Tibial artery (tissue), 4 donors: ENCODE measurements at regions not wholly inside any gene's neighbourhood (a gene's known extent, or its start where the extent isn't known, plus 50 kb on each side); places are given as distances from the start of the nearest gene placed in this dataset.

Source experiments
- DNase-seq, 2 donors: peaks; one replicate each; pipeline ENCODE4 v3.0.0-alpha.2; 2019
- H3K27ac ChIP-seq, 2 donors: fragments of 200-600 bp; sonication (generic) in 1 of 2; 1 replicate in 1 of 2; 2 replicates in 1 of 2; pipeline ENCODE4 v1.5.1; 2018 to 2019; ENCODE audit warnings: mild to moderate bottlenecking in 1 of 2
- H3K27me3 ChIP-seq, 2 donors: fragments of 200-600 bp; sonication (generic) in 1 of 2; one replicate each; pipeline versions ENCODE4 v1.5.1 to v1.6.0; 2016 to 2019
- H3K36me3 ChIP-seq, 3 donors: fragments of 200-600 bp; sonication (generic) in 2 of 3; one replicate each; pipeline ENCODE4 v1.5.1; 2016 to 2019; ENCODE audit warnings: mild to moderate bottlenecking in 2 of 3
- H3K4me1 ChIP-seq, 4 donors: fragments of 200-600 bp; sonication (generic) in 2 of 4; 1 replicate in 3 of 4; 2 replicates in 1 of 4; pipeline ENCODE4 v1.5.1; 2016 to 2019
- H3K4me3 ChIP-seq, 2 donors: fragments of 200-600 bp; sonication (generic) in 1 of 2; 1 replicate in 1 of 2; 2 replicates in 1 of 2; pipeline ENCODE4 v1.5.1; 2018 to 2019; ENCODE audit warnings: mild to moderate bottlenecking in 2 of 2
- H3K9me3 ChIP-seq, 3 donors: fragments of 200-600 bp; sonication (generic) in 1 of 3; one replicate each; pipeline ENCODE4 v1.5.1; 2016 to 2019
- intact Hi-C: fragments of 100-400 bp; cut with DNase I; formaldehyde crosslinking; loops from one replicate; pipeline ENCODE4 v1.15.0; 2023; ENCODE audit warnings: low total_unique reads
- TF ChIP-seq, protein P1 (sequence below), 2 experiments: fragments of 200-600 bp in 1 of 2; fragments of 450-650 bp in 1 of 2; IDR thresholded peaks; one replicate each; pipeline ENCODE4 v1.5.1; 2017 to 2019; ENCODE audit warnings: antibody characterized with exemption in 2 of 2, mild to moderate bottlenecking in 1 of 2, moderate library complexity in 1 of 2

DNA sequence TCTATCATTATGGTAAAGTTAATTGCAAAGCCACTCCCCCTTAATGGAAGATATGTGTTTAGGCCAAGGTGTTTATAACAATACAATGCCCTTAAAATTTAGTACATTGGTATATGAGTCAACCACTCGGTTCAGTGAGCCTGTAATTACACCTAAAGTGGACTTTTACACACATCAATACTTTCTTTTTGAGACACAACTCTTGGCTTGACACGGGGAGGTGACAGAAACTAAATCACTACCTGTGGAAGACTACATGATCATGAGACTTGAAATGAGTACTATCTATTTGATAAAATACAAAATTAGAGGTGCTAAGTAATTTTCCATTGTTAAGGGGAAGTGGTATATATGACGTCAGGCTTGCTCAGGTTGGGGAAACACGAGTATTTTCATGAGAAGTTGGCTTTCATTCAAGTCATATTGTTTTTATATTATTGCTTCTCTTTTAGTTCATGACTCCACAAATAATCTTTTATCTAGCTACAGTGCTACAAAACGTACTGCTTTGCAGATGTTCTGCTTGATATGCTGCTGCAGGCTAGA, 918.3 kb downstream of the ARAP2 start:
- Histone ChIP-seq H3K9me3 (no peaks in the 10 kb centered on the region), H3K36me3 (no peaks in the 10 kb centered on the region), H3K27ac (no peak overlapping the region), H3K4me3 (no peak overlapping the region), H3K27me3 (no peaks in the 10 kb centered on the region), H3K4me1 (no peaks in the 10 kb centered on the region)
- TF ChIP-seq, protein P1, sequence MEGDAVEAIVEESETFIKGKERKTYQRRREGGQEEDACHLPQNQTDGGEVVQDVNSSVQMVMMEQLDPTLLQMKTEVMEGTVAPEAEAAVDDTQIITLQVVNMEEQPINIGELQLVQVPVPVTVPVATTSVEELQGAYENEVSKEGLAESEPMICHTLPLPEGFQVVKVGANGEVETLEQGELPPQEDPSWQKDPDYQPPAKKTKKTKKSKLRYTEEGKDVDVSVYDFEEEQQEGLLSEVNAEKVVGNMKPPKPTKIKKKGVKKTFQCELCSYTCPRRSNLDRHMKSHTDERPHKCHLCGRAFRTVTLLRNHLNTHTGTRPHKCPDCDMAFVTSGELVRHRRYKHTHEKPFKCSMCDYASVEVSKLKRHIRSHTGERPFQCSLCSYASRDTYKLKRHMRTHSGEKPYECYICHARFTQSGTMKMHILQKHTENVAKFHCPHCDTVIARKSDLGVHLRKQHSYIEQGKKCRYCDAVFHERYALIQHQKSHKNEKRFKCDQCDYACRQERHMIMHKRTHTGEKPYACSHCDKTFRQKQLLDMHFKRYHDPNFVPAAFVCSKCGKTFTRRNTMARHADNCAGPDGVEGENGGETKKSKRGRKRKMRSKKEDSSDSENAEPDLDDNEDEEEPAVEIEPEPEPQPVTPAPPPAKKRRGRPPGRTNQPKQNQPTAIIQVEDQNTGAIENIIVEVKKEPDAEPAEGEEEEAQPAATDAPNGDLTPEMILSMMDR (IDR thresholded peaks at IDR 0.05) = no peak
- DNase-seq = no peak
- intact Hi-C loops = no loop called here

DNA sequence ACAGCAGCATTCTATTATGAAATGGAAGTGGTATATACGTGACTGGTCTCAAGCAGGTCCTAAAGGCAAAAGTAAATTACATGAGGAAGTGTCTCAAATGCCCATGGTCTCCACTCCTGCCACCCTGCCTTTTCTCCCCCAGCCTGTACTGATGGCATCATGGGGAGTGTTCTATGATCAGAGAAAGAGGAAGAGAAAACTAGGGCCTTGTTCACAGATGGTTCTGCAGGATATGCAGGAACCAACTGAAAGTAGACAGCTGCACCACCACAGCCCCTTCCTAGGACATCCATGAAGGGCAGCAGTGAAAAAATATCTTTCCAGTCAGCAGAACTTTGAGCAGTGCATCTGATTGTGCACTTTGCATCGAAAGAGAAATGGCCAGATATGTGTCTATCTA, 901.5 kb downstream of the ARAP2 start:
- TF ChIP-seq, protein P1 (IDR thresholded peaks at IDR 0.05) = no peak
- H3K9me3 ChIP-seq = no peaks in the 10 kb centered on the region
- no peaks in the 10 kb centered on the region for H3K27me3 ChIP-seq
- H3K4me3 ChIP-seq = no peak overlapping the region
- no peaks in the 10 kb centered on the region for H3K4me1 ChIP-seq
- no peak for DNase-seq
- H3K27ac ChIP-seq = no peak overlapping the region
- no peaks in the 10 kb centered on the region for H3K36me3 ChIP-seq
- intact Hi-C loops = no loop called here

DNA sequence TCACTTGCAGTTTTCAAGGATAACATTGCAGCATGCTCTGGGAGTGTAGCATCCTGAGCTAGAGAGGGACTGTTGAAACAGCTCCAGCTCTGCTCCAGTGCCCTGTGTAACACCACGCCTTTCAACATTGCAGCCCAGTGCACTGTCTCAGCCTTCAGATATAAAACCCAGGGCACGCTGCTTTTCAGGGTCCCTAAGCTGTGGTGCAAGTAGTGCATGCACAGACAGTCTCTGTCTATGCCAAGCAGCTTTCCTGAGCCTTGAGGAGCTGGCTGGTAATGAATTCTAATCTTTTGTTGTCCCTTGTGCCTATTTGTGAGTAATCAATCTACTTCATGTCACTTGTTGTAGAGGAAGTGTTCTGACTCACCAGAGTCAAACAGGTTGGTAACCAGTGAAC, 897.0 kb downstream of the ARAP2 start:
- no peaks in the 10 kb centered on the region for H3K36me3 ChIP-seq
- H3K4me1 ChIP-seq = no peaks in the 10 kb centered on the region
- no peaks in the 10 kb centered on the region for H3K27me3 ChIP-seq
- TF ChIP-seq, protein P1 (IDR thresholded peaks at IDR 0.05) = no peak
- no peak overlapping the region for H3K27ac ChIP-seq
- H3K4me3 ChIP-seq = no peak overlapping the region
- DNase-seq = no peak
- intact Hi-C loops = no loop called here
- H3K9me3 ChIP-seq = peaks cover 0 to 4% (median 0%) of the 10 kb centered on the region in 3 donors

DNA sequence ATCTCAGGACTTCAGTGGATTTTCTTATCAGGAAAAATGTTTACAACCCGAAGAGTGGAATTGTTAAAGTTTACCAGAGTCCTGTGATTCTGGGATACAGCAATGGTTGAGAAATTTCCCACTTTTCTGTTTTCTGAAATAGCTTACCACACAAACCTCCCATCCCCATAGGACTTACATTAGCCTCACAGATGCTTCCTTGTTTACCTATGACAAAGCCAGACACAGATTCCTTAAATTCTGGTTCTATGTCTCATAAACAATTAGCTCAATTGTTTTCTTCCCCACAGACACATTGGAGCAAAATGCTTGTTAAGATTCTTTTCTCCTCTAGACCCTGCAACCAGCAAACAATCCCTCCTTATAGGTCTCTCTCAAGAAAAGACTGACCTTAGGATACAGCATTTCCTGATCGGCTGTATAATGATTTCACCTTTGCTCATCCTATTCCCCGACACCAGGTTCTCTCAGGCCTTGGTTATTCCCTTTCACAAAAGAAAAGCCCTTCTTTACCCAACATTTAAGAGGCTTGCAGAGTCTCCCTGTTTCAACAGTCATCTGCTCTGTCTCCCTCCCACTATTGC, 886.2 kb downstream of the ARAP2 start:
- Histone ChIP-seq H3K9me3 (no peaks in the 10 kb centered on the region), H3K27ac (no peak overlapping the region), H3K36me3 (no peaks in the 10 kb centered on the region), H3K4me3 (no peak overlapping the region), H3K4me1 (no peaks in the 10 kb centered on the region), H3K27me3 (no peaks in the 10 kb centered on the region)
- TF ChIP-seq, protein P1 (IDR thresholded peaks at IDR 0.05) = no peak
- DNase-seq = no peak
- intact Hi-C loops = no loop called here

GRCh38 chr4:35364321-35364870, 879.9 kb downstream of the ARAP2 start:
- H3K9me3 ChIP-seq = no peaks in the 10 kb centered on the region
- TF ChIP-seq, protein P1 (IDR thresholded peaks at IDR 0.05) = no peak
- no peak overlapping the region for H3K27ac ChIP-seq
- no peak overlapping the region for H3K4me3 ChIP-seq
- no peak for DNase-seq
- intact Hi-C loops = no loop called here
- no peaks in the 10 kb centered on the region for H3K36me3 ChIP-seq
- no peaks in the 10 kb centered on the region for H3K4me1 ChIP-seq
- H3K27me3 ChIP-seq = no peaks in the 10 kb centered on the region
